ENCODE measurements at regions not wholly inside any gene's neighbourhood (a gene's known extent, or its start where the extent isn't known, plus 50 kb on each side); places are given as distances from the start of the nearest gene placed in this dataset.
"Not testable (repeated sequence)": the region's sequence is repeated elsewhere in the genome, so short reads cannot be mapped to it uniquely, and the experiment has no call there.

DNA sequence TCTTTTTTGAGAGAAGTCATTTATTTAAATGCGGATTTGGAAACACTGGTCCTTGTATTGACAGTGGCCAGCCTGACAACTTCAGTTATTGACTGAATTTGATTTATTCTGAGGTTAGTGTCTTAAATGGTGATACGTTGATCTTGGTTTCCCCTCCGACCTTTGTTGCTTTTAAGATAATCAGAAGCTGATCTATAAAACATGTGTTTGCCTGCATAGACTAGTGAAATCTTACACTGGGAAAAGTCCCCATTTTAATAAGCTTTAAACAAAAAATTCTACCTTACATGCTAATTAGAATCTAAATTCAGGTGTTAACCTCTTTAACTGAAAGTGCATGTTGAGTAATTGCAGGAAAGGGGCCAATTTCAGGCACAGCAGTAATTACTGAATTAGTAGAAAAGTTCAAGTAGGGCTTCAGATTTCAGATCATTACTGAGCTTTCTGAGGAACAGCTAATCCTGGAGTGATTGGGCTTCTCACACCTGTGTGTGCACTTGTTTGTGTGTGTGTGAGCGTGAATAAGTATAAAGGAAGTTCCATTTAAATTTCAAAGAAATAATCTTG lies 221.4 kb downstream of the SOX2 start:
- DNase-seq (ENCODE audit: low read depth) (no peak), FAIRE-seq (no peak)
- Mint-ChIP-seq H3K27ac (ENCODE audit: unreplicated experiment) (no peak overlapping the region), H3K27me3 (ENCODE audit: low read depth, unreplicated experiment) (peaks cover 3% of the 10 kb centered on the region), H3K4me1 (ENCODE audit: low read depth, unreplicated experiment) (no peaks in the 10 kb centered on the region), H3K36me3 (ENCODE audit: low read depth, unreplicated experiment) (no peaks in the 10 kb centered on the region), H3K9me3 (ENCODE audit: unreplicated experiment) (no peaks in the 10 kb centered on the region), H3K4me3 (ENCODE audit: unreplicated experiment) (no peak overlapping the region)
- Histone ChIP-seq H3K27ac (ENCODE audit: low read depth, low read length) (no peak overlapping the region), H3K27me3 (ENCODE audit: insufficient read depth, low read length) (no peaks in the 10 kb centered on the region), H3K9me3 (ENCODE audit: insufficient read depth, low read depth, low read length) (no peaks in the 10 kb centered on the region), H3K4me2 (ENCODE audit: low read length) (no peak overlapping the region), H3K4me1 (ENCODE audit: insufficient read depth, low read length) (no peaks in the 10 kb centered on the region), H3K36me3 (ENCODE audit: insufficient read depth, low read length) (no peaks in the 10 kb centered on the region), H2AFZ (ENCODE audit: low read depth, low read length) (no peak overlapping the region), H4K20me1 (ENCODE audit: insufficient read depth, low read length) (no peaks in the 10 kb centered on the region), H3K9ac (ENCODE audit: low read length) (no peak overlapping the region), H3K79me2 (ENCODE audit: insufficient read depth, low read length) (no peaks in the 10 kb centered on the region), H3K4me3 (ENCODE audit: insufficient read depth, low read depth, low read length) (no peak overlapping the region)
- TF ChIP-seq, protein P1, sequence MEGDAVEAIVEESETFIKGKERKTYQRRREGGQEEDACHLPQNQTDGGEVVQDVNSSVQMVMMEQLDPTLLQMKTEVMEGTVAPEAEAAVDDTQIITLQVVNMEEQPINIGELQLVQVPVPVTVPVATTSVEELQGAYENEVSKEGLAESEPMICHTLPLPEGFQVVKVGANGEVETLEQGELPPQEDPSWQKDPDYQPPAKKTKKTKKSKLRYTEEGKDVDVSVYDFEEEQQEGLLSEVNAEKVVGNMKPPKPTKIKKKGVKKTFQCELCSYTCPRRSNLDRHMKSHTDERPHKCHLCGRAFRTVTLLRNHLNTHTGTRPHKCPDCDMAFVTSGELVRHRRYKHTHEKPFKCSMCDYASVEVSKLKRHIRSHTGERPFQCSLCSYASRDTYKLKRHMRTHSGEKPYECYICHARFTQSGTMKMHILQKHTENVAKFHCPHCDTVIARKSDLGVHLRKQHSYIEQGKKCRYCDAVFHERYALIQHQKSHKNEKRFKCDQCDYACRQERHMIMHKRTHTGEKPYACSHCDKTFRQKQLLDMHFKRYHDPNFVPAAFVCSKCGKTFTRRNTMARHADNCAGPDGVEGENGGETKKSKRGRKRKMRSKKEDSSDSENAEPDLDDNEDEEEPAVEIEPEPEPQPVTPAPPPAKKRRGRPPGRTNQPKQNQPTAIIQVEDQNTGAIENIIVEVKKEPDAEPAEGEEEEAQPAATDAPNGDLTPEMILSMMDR (IDR thresholded peaks at IDR 0.05; ENCODE audit: insufficient read depth, low read depth, low read length) = no peak
- TF ChIP-seq EZH2 (IDR thresholded peaks at IDR 0.05; ENCODE audit: insufficient read depth, low read length) = no peak

DNA sequence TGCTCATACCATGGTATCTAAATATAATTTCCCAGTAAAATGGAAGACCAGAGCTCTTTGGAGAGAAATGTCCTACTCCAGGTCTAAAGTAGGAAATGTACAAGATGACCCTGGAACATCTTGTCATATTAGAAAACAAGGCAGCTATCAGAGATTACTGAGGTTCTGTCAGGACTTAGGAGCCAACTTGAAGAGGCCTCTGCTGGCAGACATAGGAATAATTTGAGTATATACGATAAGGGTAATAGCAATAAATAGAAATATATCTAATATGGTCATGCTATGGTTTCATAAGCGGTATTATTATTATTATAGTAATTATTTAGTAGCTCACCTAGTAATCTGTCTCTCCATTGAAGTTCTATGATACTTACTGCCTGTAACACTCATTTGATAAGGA lies 224.2 kb downstream of the SOX2 start:
- Histone ChIP-seq H3K27me3 (ENCODE audit: insufficient read depth, low read length) (no peaks in the 10 kb centered on the region), H3K79me2 (ENCODE audit: insufficient read depth, low read length) (no peaks in the 10 kb centered on the region), H2AFZ (ENCODE audit: low read depth, low read length) (no peak overlapping the region), H4K20me1 (ENCODE audit: insufficient read depth, low read length) (no peaks in the 10 kb centered on the region), H3K27ac (ENCODE audit: low read depth, low read length) (no peak overlapping the region), H3K4me1 (ENCODE audit: insufficient read depth, low read length) (no peaks in the 10 kb centered on the region), H3K36me3 (ENCODE audit: insufficient read depth, low read length) (no peaks in the 10 kb centered on the region), H3K9ac (ENCODE audit: low read length) (no peak overlapping the region), H3K4me3 (ENCODE audit: insufficient read depth, low read depth, low read length) (no peak overlapping the region), H3K4me2 (ENCODE audit: low read length) (no peak overlapping the region), H3K9me3 (ENCODE audit: insufficient read depth, low read depth, low read length) (no peaks in the 10 kb centered on the region)
- TF ChIP-seq, protein P1 (IDR thresholded peaks at IDR 0.05; ENCODE audit: insufficient read depth, low read depth, low read length) = no peak
- no peak for TF ChIP-seq EZH2 (IDR thresholded peaks at IDR 0.05; ENCODE audit: insufficient read depth, low read length)
- Mint-ChIP-seq H3K36me3 (ENCODE audit: low read depth, unreplicated experiment) (no peaks in the 10 kb centered on the region), H3K27me3 (ENCODE audit: low read depth, unreplicated experiment) (no peaks in the 10 kb centered on the region), H3K4me1 (ENCODE audit: low read depth, unreplicated experiment) (no peaks in the 10 kb centered on the region), H3K9me3 (ENCODE audit: unreplicated experiment) (no peaks in the 10 kb centered on the region), H3K4me3 (ENCODE audit: unreplicated experiment) (no peak overlapping the region), H3K27ac (ENCODE audit: unreplicated experiment) (no peak overlapping the region)
- no peak for DNase-seq (ENCODE audit: low read depth)
- no peak for FAIRE-seq

DNA sequence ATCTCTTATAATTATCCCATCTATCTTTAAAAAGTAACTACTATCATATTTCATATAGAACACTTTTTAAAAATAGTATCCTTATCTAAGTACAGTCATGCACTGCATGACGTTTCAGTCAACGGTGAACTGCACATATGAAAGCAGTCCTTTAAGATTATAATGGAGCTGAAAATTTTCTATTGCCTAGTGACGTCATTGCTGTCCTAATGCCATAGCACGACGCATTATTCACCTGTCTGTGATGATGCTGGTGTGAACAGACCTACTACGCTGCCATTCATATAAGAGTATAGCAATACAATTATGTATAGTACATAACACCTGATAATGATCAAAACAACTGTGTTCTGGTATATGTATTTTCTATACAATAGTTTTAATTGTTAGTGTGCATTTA lies 225.0 kb downstream of the SOX2 start:
- H3K4me2 ChIP-seq (ENCODE audit: low read length) = no peak overlapping the region
- H3K4me3 ChIP-seq (ENCODE audit: insufficient read depth, low read depth, low read length) = no peak overlapping the region
- FAIRE-seq = no peak
- H3K27ac Mint-ChIP-seq (ENCODE audit: unreplicated experiment) = no peak overlapping the region
- no peaks in the 10 kb centered on the region for H3K36me3 ChIP-seq (ENCODE audit: insufficient read depth, low read length)
- no peak overlapping the region for H2AFZ ChIP-seq (ENCODE audit: low read depth, low read length)
- no peaks in the 10 kb centered on the region for H3K4me1 ChIP-seq (ENCODE audit: insufficient read depth, low read length)
- H3K27ac ChIP-seq (ENCODE audit: low read depth, low read length) = no peak overlapping the region
- H4K20me1 ChIP-seq (ENCODE audit: insufficient read depth, low read length) = no peaks in the 10 kb centered on the region
- no peak overlapping the region for H3K4me3 Mint-ChIP-seq (ENCODE audit: unreplicated experiment)
- DNase-seq (ENCODE audit: low read depth) = no peak
- H3K9me3 ChIP-seq (ENCODE audit: insufficient read depth, low read depth, low read length) = no peaks in the 10 kb centered on the region
- peaks cover 2% of the 10 kb centered on the region for H3K27me3 ChIP-seq (ENCODE audit: insufficient read depth, low read length)
- H3K4me1 Mint-ChIP-seq (ENCODE audit: low read depth, unreplicated experiment) = no peaks in the 10 kb centered on the region
- peaks cover 5% of the 10 kb centered on the region for H3K27me3 Mint-ChIP-seq (ENCODE audit: low read depth, unreplicated experiment)
- H3K9me3 Mint-ChIP-seq (ENCODE audit: unreplicated experiment) = no peaks in the 10 kb centered on the region
- H3K79me2 ChIP-seq (ENCODE audit: insufficient read depth, low read length) = no peaks in the 10 kb centered on the region
- no peak overlapping the region for H3K9ac ChIP-seq (ENCODE audit: low read length)
- no peak for TF ChIP-seq EZH2 (IDR thresholded peaks at IDR 0.05; ENCODE audit: insufficient read depth, low read length)
- TF ChIP-seq, protein P1 (IDR thresholded peaks at IDR 0.05; ENCODE audit: insufficient read depth, low read depth, low read length) = no peak
- no peaks in the 10 kb centered on the region for H3K36me3 Mint-ChIP-seq (ENCODE audit: low read depth, unreplicated experiment)

DNA sequence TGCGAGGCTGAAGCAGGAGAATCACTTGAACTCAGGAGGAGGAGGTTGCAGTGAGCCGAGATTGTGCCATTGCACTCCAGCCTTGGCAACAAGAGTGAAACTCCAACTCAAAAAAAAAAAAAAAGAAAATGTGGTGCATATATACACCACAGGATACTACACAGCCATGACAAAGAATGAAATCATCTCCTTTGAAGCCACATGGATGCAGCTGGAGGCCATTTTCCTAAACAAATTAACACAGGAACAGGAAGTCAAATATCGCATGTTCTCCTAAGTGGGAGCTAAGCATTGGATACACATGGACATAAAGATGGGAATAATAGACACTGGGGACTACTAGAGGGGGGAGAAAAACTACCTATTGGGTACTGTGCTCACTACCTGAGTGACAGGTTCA lies 226.9 kb downstream of the SOX2 start:
- not testable (repeated sequence) for H4K20me1 ChIP-seq (ENCODE audit: insufficient read depth, low read length); H3K4me3 Mint-ChIP-seq (ENCODE audit: unreplicated experiment); H3K27me3 ChIP-seq (ENCODE audit: insufficient read depth, low read length); H3K79me2 ChIP-seq (ENCODE audit: insufficient read depth, low read length); H3K36me3 Mint-ChIP-seq (ENCODE audit: low read depth, unreplicated experiment); H3K9ac ChIP-seq (ENCODE audit: low read length); H3K27ac Mint-ChIP-seq (ENCODE audit: unreplicated experiment); H3K9me3 ChIP-seq (ENCODE audit: insufficient read depth, low read depth, low read length); H3K4me2 ChIP-seq (ENCODE audit: low read length); H3K4me1 ChIP-seq (ENCODE audit: insufficient read depth, low read length); H3K9me3 Mint-ChIP-seq (ENCODE audit: unreplicated experiment); H3K27ac ChIP-seq (ENCODE audit: low read depth, low read length); H3K4me3 ChIP-seq (ENCODE audit: insufficient read depth, low read depth, low read length); DNase-seq (ENCODE audit: low read depth); H3K4me1 Mint-ChIP-seq (ENCODE audit: low read depth, unreplicated experiment); H3K36me3 ChIP-seq (ENCODE audit: insufficient read depth, low read length); H2AFZ ChIP-seq (ENCODE audit: low read depth, low read length); FAIRE-seq
- peaks cover 11% of the 10 kb centered on the region for H3K27me3 Mint-ChIP-seq (ENCODE audit: low read depth, unreplicated experiment)

All from astrocyte (in vitro differentiated cells and primary cell).